Astrocyte of the cerebellum (primary cell): ENCODE measurements at regions not wholly inside any gene's neighbourhood (a gene's known extent, or its start where the extent isn't known, plus 50 kb on each side); places are given as distances from the start of the nearest gene placed in this dataset.

Source experiments
- DNase-seq: peaks from one replicate; pipeline ENCODE4 v3.0.0-alpha.2; 2011; ENCODE audit warnings: low read depth
- H3K4me3 ChIP-seq: 2 replicates; pipeline ENCODE4 v1.5.1; 2011; ENCODE audit warnings: mild to moderate bottlenecking, low read depth, low read length, moderate library complexity
- CTCF ChIP-seq: IDR thresholded peaks from 2 replicates; pipeline ENCODE4 v1.5.1; 2012; ENCODE audit warnings: low read length, low read depth, moderate library complexity, mild to moderate bottlenecking; ENCODE audit errors: missing control alignments
- in situ Hi-C: cut with HindIII; loops from 2 replicates; pipeline ENCODE4 v1.10.0; 2017; ENCODE audit warnings: low sequenced_read_pairs

- H3K4me3 ChIP-seq: no peak overlapping the region
- no peak for TF ChIP-seq CTCF
- in situ Hi-C loops: no loop called here
- no peak for DNase-seq
Measured at GRCh38 chr13:21812192-21812626, 141.3 kb downstream of the FGF9 start.

DNA sequence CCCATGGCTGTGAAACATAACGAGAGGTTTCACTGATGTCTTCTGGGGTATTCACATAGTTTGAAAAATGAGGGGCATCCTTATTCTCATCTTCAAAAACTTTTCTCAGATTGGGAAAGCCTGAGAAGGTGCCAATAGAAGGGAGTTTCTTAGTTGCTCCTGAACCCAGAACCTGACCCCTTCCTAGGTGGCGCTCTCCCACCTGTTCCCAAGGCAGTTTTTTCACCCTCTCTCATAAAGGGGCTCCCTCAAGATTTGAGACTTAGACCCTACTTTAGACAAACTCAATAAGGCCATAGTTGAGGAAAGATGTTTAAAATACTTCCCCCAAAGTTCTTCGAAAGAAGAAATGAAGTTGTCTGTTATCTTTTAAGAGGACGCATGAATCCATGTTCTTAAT lies 142.2 kb downstream of the FGF9 start:
- TF ChIP-seq CTCF: no peak
- H3K4me3 ChIP-seq: no peak overlapping the region
- in situ Hi-C loops: no loop called here
- DNase-seq: no peak

DNA sequence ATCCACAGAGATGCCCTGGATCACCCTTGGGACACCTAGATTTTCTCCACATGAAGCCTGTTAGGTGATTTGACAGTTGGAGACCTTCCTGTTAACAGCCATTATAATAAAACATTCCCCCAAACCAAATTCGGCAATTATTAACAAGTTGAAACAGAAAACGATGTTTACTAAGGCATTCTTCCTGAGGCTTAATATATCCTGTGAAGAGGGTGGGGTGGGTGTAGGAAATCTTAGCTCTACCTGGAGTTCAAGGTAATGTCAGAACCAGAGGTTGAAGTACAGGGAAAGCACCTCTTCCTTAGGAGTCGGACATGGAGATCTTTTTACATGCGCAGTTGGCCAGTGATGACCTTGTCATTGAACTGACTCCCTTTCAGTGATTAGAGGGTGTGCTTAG lies 143.0 kb downstream of the FGF9 start:
- no peak for DNase-seq
- no peak overlapping the region for H3K4me3 ChIP-seq
- TF ChIP-seq CTCF: no peak
- in situ Hi-C loops: no loop called here

- H3K4me3 ChIP-seq: no peak overlapping the region
- DNase-seq: no peak
- in situ Hi-C loops: no loop called here
- no peak for TF ChIP-seq CTCF
Measured at GRCh38 chr13:21814604-21815003, 143.7 kb downstream of the FGF9 start.

DNA sequence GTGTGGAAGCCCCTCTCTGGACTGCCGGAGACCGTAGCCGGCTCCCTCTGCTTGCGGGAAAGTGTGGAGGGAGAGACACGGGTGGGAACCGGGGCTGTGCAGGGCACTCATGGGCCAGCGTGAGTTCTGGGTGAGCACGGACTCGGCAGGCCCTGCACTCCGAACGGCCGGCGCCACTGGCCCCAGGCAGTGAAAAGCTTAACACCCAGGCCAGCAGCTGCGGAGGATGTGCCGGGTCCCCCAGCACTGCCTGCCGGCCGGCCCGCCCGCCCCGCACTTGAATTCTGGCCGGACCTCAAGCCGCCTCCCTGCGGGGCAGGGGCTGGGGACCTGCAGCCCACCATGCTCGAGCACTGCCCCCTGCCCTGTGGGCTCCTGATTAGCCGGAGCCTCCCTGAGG lies 147.0 kb downstream of the FGF9 start:
- TF ChIP-seq CTCF: no peak
- in situ Hi-C loops: no loop called here
- no peak overlapping the region for H3K4me3 ChIP-seq
- DNase-seq: no peak

GRCh38 chr13:21822029-21822428 lies 151.2 kb downstream of the FGF9 start:
- in situ Hi-C loops: no loop called here
- no peak for DNase-seq
- TF ChIP-seq CTCF: no peak
- no peak overlapping the region for H3K4me3 ChIP-seq

- no peak for TF ChIP-seq CTCF
- in situ Hi-C loops: no loop called here
- H3K4me3 ChIP-seq: no peak overlapping the region
- DNase-seq: no peak
Measured at GRCh38 chr13:21823416-21823815, 152.5 kb downstream of the FGF9 start.
